IMR-90 (cell line): ENCODE measurements at regions not wholly inside any gene's neighbourhood (a gene's known extent, or its start where the extent isn't known, plus 50 kb on each side); places are given as distances from the start of the nearest gene placed in this dataset.

Source experiments
- ATAC-seq: fragments of 200-7000 bp; cut with Tn5 transposase; 2 replicates; pipeline ENCODE4 v1.9.1; 2020; ENCODE audit warnings: low read depth, mild to moderate bottlenecking, moderate library complexity
- BruUV-seq: library from RNA; stranded (reverse); fragments of 400-500 nt; replicated peaks from 2 replicates; lab custom pipeline; 2021; lab: Mats Ljungman, UMichigan
- CTCF ChIA-PET: fragments of 300-600 bp; formaldehyde crosslinking; extraction: SDS; loops from one replicate; lab custom pipeline; 2021; ENCODE audit warnings: antibody characterized with exemption; lab: Yijun Ruan, JAX
- POLR2A ChIA-PET: fragments of 300-600 bp; sonication (Branson Sonifier 250); formaldehyde crosslinking; loops from one replicate; lab custom pipeline; 2022; ENCODE audit warnings: antibody characterized with exemption; ENCODE audit not compliant: unreplicated experiment; lab: Charles Lee
- DNase-seq: peaks from one replicate; pipeline ENCODE4 v3.0.0; 2013
- H2AFZ ChIP-seq: replicated peaks from 2 replicates; pipeline ENCODE3; 2013; ENCODE audit warnings: low read length, mild to moderate bottlenecking; ENCODE audit not compliant: poor library complexity
- H2AK5ac ChIP-seq: 2 replicates; pipeline ENCODE4 v1.6.1; 2013; ENCODE audit warnings: low read depth, low read length, inconsistent platforms
- H2AK9ac ChIP-seq: replicated peaks from 2 replicates; pipeline ENCODE3; 2013; ENCODE audit warnings: mild to moderate bottlenecking, low read depth, low read length, moderate library complexity; ENCODE audit not compliant: poor library complexity
- H2BK120ac ChIP-seq: 2 replicates; pipeline ENCODE4 v1.6.1; 2013; ENCODE audit warnings: low read depth, low read length, inconsistent platforms
- H2BK15ac ChIP-seq: 3 replicates; pipeline ENCODE4 v1.6.1; 2013; ENCODE audit warnings: low read depth, low read length, inconsistent platforms
- H2BK20ac ChIP-seq: 2 replicates; pipeline ENCODE4 v1.6.1; 2013; ENCODE audit warnings: low read depth, mild to moderate bottlenecking, inconsistent platforms, low read length, moderate library complexity
- H2BK5ac ChIP-seq: 2 replicates; pipeline ENCODE4 v1.6.1; 2013; ENCODE audit warnings: mild to moderate bottlenecking, low read depth, low read length, inconsistent platforms; ENCODE audit not compliant: poor library complexity, severe bottlenecking
- H3K14ac ChIP-seq: replicated peaks from 2 replicates; pipeline ENCODE4 v1.6.1; 2013; ENCODE audit warnings: low read depth, low read length, inconsistent platforms
- H3K18ac ChIP-seq: 2 replicates; pipeline ENCODE4 v1.6.1; 2013; ENCODE audit warnings: low read depth, low read length, control low read depth
- H3K23ac ChIP-seq: 2 replicates; pipeline ENCODE4 v1.6.1; 2013; ENCODE audit warnings: low read depth, low read length, inconsistent platforms
- H3K27ac ChIP-seq: 2 replicates; pipeline ENCODE4 v1.5.1; 2013; ENCODE audit warnings: mild to moderate bottlenecking, control low read depth, low read length; ENCODE audit not compliant: insufficient read depth
- H3K27me3 ChIP-seq: 2 replicates; pipeline ENCODE4 v1.6.1; 2013; ENCODE audit warnings: low read length; ENCODE audit not compliant: control insufficient read depth, insufficient read depth
- H3K36me3 ChIP-seq: 2 replicates; pipeline ENCODE4 v1.6.1; 2013; ENCODE audit warnings: low read length, mixed read lengths; ENCODE audit not compliant: control insufficient read depth, insufficient read depth
- H3K4ac ChIP-seq: 2 replicates; pipeline ENCODE4 v1.6.1; 2013; ENCODE audit warnings: low read depth, low read length, inconsistent platforms
- H3K4me1 ChIP-seq: 2 replicates; pipeline ENCODE4 v1.6.1; 2013; ENCODE audit warnings: low read length, mixed read lengths; ENCODE audit not compliant: control insufficient read depth, insufficient read depth
- H3K4me2 ChIP-seq: 2 replicates; pipeline ENCODE4 v1.6.1; 2013; ENCODE audit warnings: low read depth, mild to moderate bottlenecking, control low read depth, low read length, moderate library complexity
- H3K4me3 ChIP-seq: 2 replicates; pipeline ENCODE4 v1.5.1; 2013; ENCODE audit warnings: low read depth, mild to moderate bottlenecking, control low read depth, low read length, moderate library complexity; ENCODE audit not compliant: insufficient read depth
- H3K56ac ChIP-seq: 2 replicates; pipeline ENCODE4 v1.6.1; 2013; ENCODE audit warnings: low read length, inconsistent platforms; ENCODE audit not compliant: insufficient read depth; ENCODE audit errors: extremely low read depth
- H3K79me1 ChIP-seq, 2 experiments: 2 replicates each; pipeline ENCODE4 v1.6.1; 2013; ENCODE audit warnings: low read length in 2 of 2, inconsistent platforms in 1 of 2, low read depth in 1 of 2
- H3K9ac ChIP-seq: 2 replicates; pipeline ENCODE4 v1.6.1; 2013; ENCODE audit warnings: low read depth, low read length, control low read depth
- H3K9me1 ChIP-seq: 2 replicates; pipeline ENCODE4 v1.6.1; 2013; ENCODE audit warnings: low read length, inconsistent platforms; ENCODE audit not compliant: insufficient read depth
- H3K9me3 ChIP-seq: 2 replicates; pipeline ENCODE4 v1.6.1; 2013; ENCODE audit warnings: low read length; ENCODE audit not compliant: control insufficient read depth, insufficient read depth
- H4K20me1 ChIP-seq: 2 replicates; pipeline ENCODE4 v1.6.1; 2013; ENCODE audit warnings: low read length, inconsistent platforms; ENCODE audit not compliant: insufficient read depth
- H4K5ac ChIP-seq: 2 replicates; pipeline ENCODE4 v1.6.1; 2013; ENCODE audit warnings: mild to moderate bottlenecking, low read depth, low read length, control low read depth
- H4K8ac ChIP-seq, 2 experiments: 2 replicates each; pipeline ENCODE4 v1.6.1; 2013; ENCODE audit warnings: low read depth in 2 of 2, low read length in 2 of 2, control low read depth in 1 of 2, inconsistent platforms in 1 of 2
- H4K91ac ChIP-seq: 2 replicates; pipeline ENCODE4 v1.6.1; 2013; ENCODE audit warnings: low read depth, low read length, inconsistent platforms; ENCODE audit not compliant: insufficient read depth
- BHLHE40 ChIP-seq: fragments of 150-350 bp; IDR thresholded peaks from 2 replicates; pipeline ENCODE4 v1.6.1; 2016; ENCODE audit warnings: mild to moderate bottlenecking, low read depth, low read length
- CTCF ChIP-seq: conservative IDR thresholded peaks from 2 replicates; pipeline ENCODE4 v1.5.1; 2012; ENCODE audit warnings: mild to moderate bottlenecking, low read depth, low read length, improper control_type of control experiment
- FOS ChIP-seq: fragments of 150-350 bp; IDR thresholded peaks from 2 replicates; pipeline ENCODE4 v1.6.1; 2016; ENCODE audit warnings: low read depth, low read length
- MAZ ChIP-seq: IDR thresholded peaks from 2 replicates; pipeline ENCODE4 v1.6.1; 2012; ENCODE audit warnings: low read depth, mild to moderate bottlenecking, low read length, improper control_type of control experiment, moderate library complexity, borderline replicate concordance
- NFE2L2 ChIP-seq: fragments of 150-350 bp; IDR thresholded peaks from 2 replicates; pipeline ENCODE4 v1.6.1; 2016; ENCODE audit warnings: low read depth, mild to moderate bottlenecking, low read length
- POLR2A ChIP-seq: IDR thresholded peaks from 2 replicates; pipeline ENCODE4 v1.6.1; 2012; ENCODE audit warnings: mild to moderate bottlenecking, low read depth, low read length
- RAD21 ChIP-seq: IDR thresholded peaks from 2 replicates; pipeline ENCODE4 v1.6.1; 2012; ENCODE audit warnings: low read length, improper control_type of control experiment
- SMC3 ChIP-seq: fragments of 150-350 bp; IDR thresholded peaks from 2 replicates; pipeline ENCODE4 v1.6.1; 2016; ENCODE audit warnings: low read depth, mild to moderate bottlenecking, antibody characterized with exemption, low read length, moderate library complexity
- WGBS, 2 experiments: methylation state at CpG; one replicate each; pipeline versions ENCODE4 v1.1.5 to v1.1.7; 2013; ENCODE audit warnings: missing lambda C conversion rate in 2 of 2; ENCODE audit not compliant: insufficient read length in 1 of 2; ENCODE audit errors: extremely low coverage in 2 of 2; 5-methylcytosine and 5-hydroxymethylcytosine counted together
- dilution Hi-C: fragments of 300-500 bp; cut with HindIII; formaldehyde crosslinking; loops from one replicate; pipeline ENCODE4 v1.14.3; 2018; ENCODE audit warnings: low sequenced_read_pairs; ENCODE audit not compliant: unreplicated experiment
- in situ Hi-C: fragments of 300-500 bp; cut with MboI; formaldehyde crosslinking; loops from 3 replicates; pipeline ENCODE4 v1.14.3; 2019; ENCODE audit warnings: low sequenced_read_pairs, inconsistent platforms, mixed read lengths
- intact Hi-C: fragments of 100-400 bp; cut with micrococcal nuclease; formaldehyde crosslinking; loops from 2 replicates; pipeline ENCODE4 v1.10.0; 2022
- TF ChIP-seq, protein P1 (sequence below): fragments of 150-350 bp; IDR thresholded peaks from 2 replicates; pipeline ENCODE4 v1.6.1; 2017; ENCODE audit warnings: mild to moderate bottlenecking, antibody characterized with exemption, low read length, low read depth

GRCh38 chr17:77864234-77865111 lies 94.0 kb upstream of the TNRC6C start:
- Histone ChIP-seq H3K4ac (no peak overlapping the region), H3K23ac (no peak overlapping the region), H3K9me1 (no peaks in the 10 kb centered on the region), H3K18ac (no peak overlapping the region), H2BK120ac (no peak overlapping the region), H2AFZ (no peak overlapping the region), H3K36me3 (no peaks in the 10 kb centered on the region), H4K20me1 (no peaks in the 10 kb centered on the region), H3K4me1 (no peaks in the 10 kb centered on the region), H4K5ac (no peak overlapping the region), H4K91ac (no peak overlapping the region), H3K9ac (no peak overlapping the region), H3K79me1 (no peaks in the 10 kb centered on the region), H2AK9ac (no peak overlapping the region), H3K14ac (no peak overlapping the region), H3K27me3 (peaks cover 48% of the 10 kb centered on the region), H3K4me2 (no peak overlapping the region), H2BK5ac (no peak overlapping the region), H3K4me3 (no peak overlapping the region), H3K56ac (no peak overlapping the region), H4K8ac (no peak overlapping the region), H2AK5ac (no peak overlapping the region), H2BK15ac (no peak overlapping the region), H2BK20ac (no peak overlapping the region), H3K27ac (no peak overlapping the region), H3K9me3 (no peaks in the 10 kb centered on the region)
- 42% methylated on average over 10 of the region's 21 CpGs; no CpG with 5 or more reads in 1 of the 2 experiments for WGBS, 2 experiments
- intact Hi-C loops: no loop called here
- DNase-seq (no peak), ATAC-seq (no peak)
- BruUV-seq: no TSS peak
- no peak for TF ChIP-seq RAD21
- no peak for TF ChIP-seq SMC3
- TF ChIP-seq POLR2A: no peak
- no peak for TF ChIP-seq FOS
- TF ChIP-seq, protein P1, sequence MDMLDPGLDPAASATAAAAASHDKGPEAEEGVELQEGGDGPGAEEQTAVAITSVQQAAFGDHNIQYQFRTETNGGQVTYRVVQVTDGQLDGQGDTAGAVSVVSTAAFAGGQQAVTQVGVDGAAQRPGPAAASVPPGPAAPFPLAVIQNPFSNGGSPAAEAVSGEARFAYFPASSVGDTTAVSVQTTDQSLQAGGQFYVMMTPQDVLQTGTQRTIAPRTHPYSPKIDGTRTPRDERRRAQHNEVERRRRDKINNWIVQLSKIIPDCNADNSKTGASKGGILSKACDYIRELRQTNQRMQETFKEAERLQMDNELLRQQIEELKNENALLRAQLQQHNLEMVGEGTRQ: no peak
- no peak for TF ChIP-seq NFE2L2
- no peak for TF ChIP-seq BHLHE40
- no peak for TF ChIP-seq CTCF
- no peak for TF ChIP-seq MAZ
- dilution Hi-C loops: no loop called here
- CTCF ChIA-PET: no interaction called here
- in situ Hi-C loops: no loop called here
- POLR2A ChIA-PET: no interaction called here
